Right lobe of liver (tissue), 4 donors: ENCODE measurements at regions not wholly inside any gene's neighbourhood (a gene's known extent, or its start where the extent isn't known, plus 50 kb on each side); places are given as distances from the start of the nearest gene placed in this dataset.

Experiments used
- POLR2A ChIP-seq: fragments of 450-650 bp; IDR thresholded peaks from one replicate; pipeline ENCODE4 v1.6.1; 2017; ENCODE audit warnings: antibody characterized with exemption, mild to moderate bottlenecking
- TF ChIP-seq, protein P1 (sequence below), 4 donors: fragments of 200-600 bp in 3 of 4; fragments of 450-650 bp in 1 of 4; IDR thresholded peaks; one replicate each; pipeline versions ENCODE4 v1.5.1 to v1.8.0; 2016 to 2022; ENCODE audit warnings: antibody characterized with exemption in 4 of 4, mild to moderate bottlenecking in 2 of 4
- donor health status: DM: no; HTN: no; CAD: no.
- donor health status: DM: no; HTN: no; CAD: no.
- donor health status: DM: no; HTN: yes; CAD: no.

DNA sequence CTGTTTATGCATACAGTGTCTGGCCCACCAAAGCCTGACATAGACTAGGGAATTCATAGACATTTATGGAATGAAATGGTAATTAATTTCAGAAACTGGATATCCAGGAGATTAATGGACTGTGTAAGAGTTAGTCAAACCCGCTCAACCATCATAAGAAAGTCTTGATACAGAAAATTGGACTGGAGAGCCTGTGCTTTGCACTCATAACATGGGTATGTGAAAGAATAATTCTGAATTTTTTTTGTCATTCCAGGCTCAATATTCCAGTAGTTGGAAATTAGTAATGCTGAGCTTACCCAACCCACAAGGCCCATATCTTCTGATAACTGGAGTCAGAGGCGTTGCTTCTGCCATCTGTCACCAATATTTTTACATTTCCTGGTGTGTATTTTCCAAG is 799.7 kb upstream of the IGFBP3 start:
- TF ChIP-seq, protein P1, sequence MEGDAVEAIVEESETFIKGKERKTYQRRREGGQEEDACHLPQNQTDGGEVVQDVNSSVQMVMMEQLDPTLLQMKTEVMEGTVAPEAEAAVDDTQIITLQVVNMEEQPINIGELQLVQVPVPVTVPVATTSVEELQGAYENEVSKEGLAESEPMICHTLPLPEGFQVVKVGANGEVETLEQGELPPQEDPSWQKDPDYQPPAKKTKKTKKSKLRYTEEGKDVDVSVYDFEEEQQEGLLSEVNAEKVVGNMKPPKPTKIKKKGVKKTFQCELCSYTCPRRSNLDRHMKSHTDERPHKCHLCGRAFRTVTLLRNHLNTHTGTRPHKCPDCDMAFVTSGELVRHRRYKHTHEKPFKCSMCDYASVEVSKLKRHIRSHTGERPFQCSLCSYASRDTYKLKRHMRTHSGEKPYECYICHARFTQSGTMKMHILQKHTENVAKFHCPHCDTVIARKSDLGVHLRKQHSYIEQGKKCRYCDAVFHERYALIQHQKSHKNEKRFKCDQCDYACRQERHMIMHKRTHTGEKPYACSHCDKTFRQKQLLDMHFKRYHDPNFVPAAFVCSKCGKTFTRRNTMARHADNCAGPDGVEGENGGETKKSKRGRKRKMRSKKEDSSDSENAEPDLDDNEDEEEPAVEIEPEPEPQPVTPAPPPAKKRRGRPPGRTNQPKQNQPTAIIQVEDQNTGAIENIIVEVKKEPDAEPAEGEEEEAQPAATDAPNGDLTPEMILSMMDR (IDR thresholded peaks at IDR 0.05), result no peak
- no peak for TF ChIP-seq POLR2A
